KMS-11 (cell line): ENCODE measurements at regions not wholly inside any gene's neighbourhood (a gene's known extent, or its start where the extent isn't known, plus 50 kb on each side); places are given as distances from the start of the nearest gene placed in this dataset.

Experiments used
- H2AFZ ChIP-seq: fragments of 200-600 bp; sonication (generic); 2 replicates; pipeline ENCODE4 v1.6.1; 2016; ENCODE audit warnings: antibody characterized with exemption, mixed run types, low read depth
- H3K27ac ChIP-seq: fragments of 200-600 bp; sonication (generic); 2 replicates; pipeline ENCODE4 v1.6.1; 2016; ENCODE audit warnings: mild to moderate bottlenecking, mixed run types
- H3K27me3 ChIP-seq: fragments of 200-600 bp; sonication (generic); 2 replicates; pipeline ENCODE4 v1.6.1; 2017; ENCODE audit warnings: mild to moderate bottlenecking, low read depth, mixed run types, moderate library complexity; ENCODE audit not compliant: insufficient read depth
- H3K36me3 ChIP-seq: fragments of 200-600 bp; sonication (generic); 2 replicates; pipeline ENCODE4 v1.6.1; 2017; ENCODE audit warnings: mild to moderate bottlenecking, mixed run types; ENCODE audit not compliant: insufficient read depth
- H3K4me1 ChIP-seq: fragments of 200-600 bp; sonication (generic); 2 replicates; pipeline ENCODE4 v1.6.1; 2016; ENCODE audit warnings: mild to moderate bottlenecking, low read depth, mixed run types; ENCODE audit not compliant: poor library complexity, severe bottlenecking
- H3K4me2 ChIP-seq: fragments of 200-600 bp; sonication (generic); 2 replicates; pipeline ENCODE4 v1.7.0; 2016; ENCODE audit warnings: mild to moderate bottlenecking, mixed run types
- H3K4me3 ChIP-seq: fragments of 200-600 bp; sonication (generic); IDR thresholded peaks from 2 replicates; pipeline ENCODE4 v1.6.1; 2017; ENCODE audit warnings: low read depth, low read length, mixed read lengths; ENCODE audit not compliant: insufficient read depth
- H3K79me2 ChIP-seq: fragments of 200-600 bp; sonication (generic); 2 replicates; pipeline ENCODE4 v1.6.1; 2016; ENCODE audit warnings: low read depth, mixed run types; ENCODE audit not compliant: insufficient read depth
- H3K9ac ChIP-seq: fragments of 200-600 bp; sonication (generic); 2 replicates; pipeline ENCODE4 v1.6.1; 2016; ENCODE audit warnings: mild to moderate bottlenecking, mixed run types
- H4K20me1 ChIP-seq: fragments of 200-600 bp; sonication (generic); 2 replicates; pipeline ENCODE4 v1.6.1; 2016; ENCODE audit warnings: mild to moderate bottlenecking, mixed run types; ENCODE audit not compliant: insufficient read depth
- TF ChIP-seq, protein P1 (sequence below): fragments of 200-600 bp; sonication (generic); conservative IDR thresholded peaks from 2 replicates; pipeline ENCODE4 v1.6.1; 2017; ENCODE audit warnings: low read depth, mild to moderate bottlenecking, antibody characterized with exemption, low read length, moderate library complexity, mixed read lengths

DNA sequence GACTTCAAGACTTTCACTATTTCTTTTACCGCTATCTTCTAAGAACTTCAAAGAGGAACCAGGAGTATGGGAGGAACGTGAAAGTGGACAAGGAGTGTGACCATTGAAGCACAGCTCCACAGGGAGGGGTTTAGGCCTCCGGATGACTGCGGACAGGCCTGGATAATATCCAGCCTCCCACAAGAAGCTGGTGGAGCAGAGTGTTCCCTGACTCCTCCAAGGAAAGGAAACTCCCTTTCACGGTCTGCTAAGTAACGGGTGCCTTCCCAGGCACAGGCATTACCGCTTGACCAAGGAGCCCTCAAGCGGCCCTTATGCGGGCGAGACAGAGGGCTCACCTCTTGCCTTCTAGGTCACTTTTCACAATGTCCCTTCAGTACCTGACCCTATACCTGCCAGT, 267.0 kb downstream of the RPL10L start:
- no peaks in the 10 kb centered on the region for H3K4me1 ChIP-seq
- H3K4me2 ChIP-seq: no peak overlapping the region
- H2AFZ ChIP-seq: no peak overlapping the region
- H3K36me3 ChIP-seq: no peaks in the 10 kb centered on the region
- no peaks in the 10 kb centered on the region for H4K20me1 ChIP-seq
- H3K79me2 ChIP-seq: no peaks in the 10 kb centered on the region
- no peak overlapping the region for H3K27ac ChIP-seq
- H3K4me3 ChIP-seq: no peak overlapping the region
- H3K27me3 ChIP-seq: no peaks in the 10 kb centered on the region
- H3K9ac ChIP-seq: no peak overlapping the region
- TF ChIP-seq, protein P1, sequence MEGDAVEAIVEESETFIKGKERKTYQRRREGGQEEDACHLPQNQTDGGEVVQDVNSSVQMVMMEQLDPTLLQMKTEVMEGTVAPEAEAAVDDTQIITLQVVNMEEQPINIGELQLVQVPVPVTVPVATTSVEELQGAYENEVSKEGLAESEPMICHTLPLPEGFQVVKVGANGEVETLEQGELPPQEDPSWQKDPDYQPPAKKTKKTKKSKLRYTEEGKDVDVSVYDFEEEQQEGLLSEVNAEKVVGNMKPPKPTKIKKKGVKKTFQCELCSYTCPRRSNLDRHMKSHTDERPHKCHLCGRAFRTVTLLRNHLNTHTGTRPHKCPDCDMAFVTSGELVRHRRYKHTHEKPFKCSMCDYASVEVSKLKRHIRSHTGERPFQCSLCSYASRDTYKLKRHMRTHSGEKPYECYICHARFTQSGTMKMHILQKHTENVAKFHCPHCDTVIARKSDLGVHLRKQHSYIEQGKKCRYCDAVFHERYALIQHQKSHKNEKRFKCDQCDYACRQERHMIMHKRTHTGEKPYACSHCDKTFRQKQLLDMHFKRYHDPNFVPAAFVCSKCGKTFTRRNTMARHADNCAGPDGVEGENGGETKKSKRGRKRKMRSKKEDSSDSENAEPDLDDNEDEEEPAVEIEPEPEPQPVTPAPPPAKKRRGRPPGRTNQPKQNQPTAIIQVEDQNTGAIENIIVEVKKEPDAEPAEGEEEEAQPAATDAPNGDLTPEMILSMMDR: no peak

DNA sequence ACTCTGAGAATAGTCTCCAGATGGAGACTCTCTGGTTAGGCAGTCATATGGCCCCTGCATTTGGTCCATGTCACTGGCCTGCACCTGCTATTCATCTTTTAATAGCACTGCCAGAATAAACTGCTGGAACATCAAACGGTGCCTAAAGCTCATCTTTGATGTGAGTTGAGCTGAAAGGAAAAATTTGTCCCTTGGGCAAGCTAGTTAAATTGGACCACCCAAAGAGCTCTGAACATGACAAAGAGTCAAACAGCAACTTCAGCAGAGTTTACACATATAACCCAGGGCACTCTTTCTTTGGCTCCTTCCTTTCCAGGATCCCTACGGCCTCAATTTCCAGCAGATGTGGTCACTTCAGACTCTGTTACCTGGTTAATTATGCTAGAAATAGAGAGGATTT, 269.9 kb downstream of the RPL10L start:
- Histone ChIP-seq H3K4me1 (no peaks in the 10 kb centered on the region), H3K27ac (no peak overlapping the region), H3K27me3 (no peaks in the 10 kb centered on the region), H3K36me3 (no peaks in the 10 kb centered on the region), H3K4me2 (no peak overlapping the region), H4K20me1 (no peaks in the 10 kb centered on the region), H3K9ac (no peak overlapping the region), H2AFZ (no peak overlapping the region), H3K79me2 (no peaks in the 10 kb centered on the region), H3K4me3 (no peak overlapping the region)
- TF ChIP-seq, protein P1: no peak

DNA sequence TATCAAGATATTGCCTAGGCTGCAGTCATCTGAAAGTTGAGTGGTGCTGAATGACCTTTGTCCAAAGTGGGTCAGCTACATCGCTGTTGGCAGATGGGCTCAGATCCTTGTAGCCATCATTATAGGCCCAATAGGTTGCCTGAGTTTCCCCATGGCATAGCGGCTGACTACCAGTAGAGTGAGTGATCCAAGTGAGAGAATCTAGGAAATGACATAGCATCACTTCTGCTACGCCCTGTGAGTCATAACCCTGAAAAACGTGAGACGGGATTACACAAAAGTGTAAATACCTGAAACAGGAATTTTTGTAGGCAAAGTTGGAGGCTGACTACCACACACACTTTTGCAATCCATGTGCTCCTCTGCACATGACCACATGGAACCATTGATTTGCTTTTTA, 273.3 kb downstream of the RPL10L start:
- Histone ChIP-seq H3K4me2 (no peak overlapping the region), H3K36me3 (no peaks in the 10 kb centered on the region), H3K27ac (no peak overlapping the region), H4K20me1 (no peaks in the 10 kb centered on the region), H3K9ac (no peak overlapping the region), H3K4me3 (no peak overlapping the region), H3K27me3 (no peaks in the 10 kb centered on the region), H3K4me1 (no peaks in the 10 kb centered on the region), H3K79me2 (no peaks in the 10 kb centered on the region), H2AFZ (no peak overlapping the region)
- TF ChIP-seq, protein P1: no peak

DNA sequence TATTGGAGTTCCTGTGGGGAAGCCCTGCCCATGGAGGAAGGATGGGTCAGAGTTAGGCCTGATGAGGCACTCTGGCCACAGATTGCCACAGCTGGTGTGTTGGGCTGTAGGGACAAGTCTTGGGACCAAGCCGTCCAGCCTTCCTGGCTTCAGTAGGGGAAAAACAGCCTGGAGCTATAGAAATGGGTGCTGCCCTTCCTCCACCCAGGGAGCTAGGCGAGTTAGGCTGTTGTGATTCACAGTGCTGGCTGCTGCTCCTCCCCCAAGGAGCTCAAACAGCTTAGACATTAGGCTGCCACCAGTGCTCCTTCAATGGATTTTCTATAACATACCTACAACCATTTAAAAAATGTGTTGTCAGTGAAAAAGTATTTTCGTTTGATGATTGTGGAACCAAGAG, 274.3 kb downstream of the RPL10L start:
- H4K20me1 ChIP-seq: no peaks in the 10 kb centered on the region
- no peak overlapping the region for H3K4me3 ChIP-seq
- H3K27me3 ChIP-seq: no peaks in the 10 kb centered on the region
- H3K4me2 ChIP-seq: no peak overlapping the region
- no peak overlapping the region for H3K27ac ChIP-seq
- no peaks in the 10 kb centered on the region for H3K4me1 ChIP-seq
- no peak overlapping the region for H2AFZ ChIP-seq
- no peaks in the 10 kb centered on the region for H3K79me2 ChIP-seq
- TF ChIP-seq, protein P1: no peak
- H3K36me3 ChIP-seq: no peaks in the 10 kb centered on the region
- H3K9ac ChIP-seq: no peak overlapping the region

DNA sequence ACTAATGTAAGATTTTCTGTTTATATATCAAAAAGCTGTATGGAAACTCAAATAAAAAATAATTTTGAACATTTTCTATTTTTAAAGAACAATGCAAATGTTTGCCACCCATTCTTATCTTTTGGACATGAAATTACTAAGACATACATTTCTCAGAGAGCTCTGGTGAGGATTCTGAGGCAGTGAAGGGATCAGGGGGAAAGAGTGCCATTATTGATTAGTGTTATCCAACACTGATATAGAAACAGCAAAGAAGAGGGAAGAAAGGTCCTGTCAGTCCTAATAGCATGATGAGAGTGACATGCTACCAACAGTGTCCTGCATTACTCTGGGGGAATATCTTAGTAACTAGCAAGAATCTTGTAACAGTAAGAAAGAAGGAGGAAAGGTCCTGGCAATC, 282.2 kb downstream of the RPL10L start:
- H3K79me2 ChIP-seq: no peaks in the 10 kb centered on the region
- H2AFZ ChIP-seq: no peak overlapping the region
- no peak overlapping the region for H3K4me2 ChIP-seq
- no peaks in the 10 kb centered on the region for H3K4me1 ChIP-seq
- no peaks in the 10 kb centered on the region for H3K36me3 ChIP-seq
- H3K27ac ChIP-seq: no peak overlapping the region
- no peaks in the 10 kb centered on the region for H4K20me1 ChIP-seq
- no peaks in the 10 kb centered on the region for H3K27me3 ChIP-seq
- TF ChIP-seq, protein P1: no peak
- H3K9ac ChIP-seq: no peak overlapping the region
- no peak overlapping the region for H3K4me3 ChIP-seq
